NOMO-1 (cell line): ENCODE measurements at regions not wholly inside any gene's neighbourhood (a gene's known extent, or its start where the extent isn't known, plus 50 kb on each side); places are given as distances from the start of the nearest gene placed in this dataset.
"Not testable (repeated sequence)": the region's sequence is repeated elsewhere in the genome, so short reads cannot be mapped to it uniquely, and the experiment has no call there.

Experiments used
- DNase-seq, 2 experiments: peaks; one replicate each; lab custom pipeline; 2025; ENCODE audit not compliant: unreplicated experiment in 2 of 2; lab: John Stamatoyannopoulos, UW

DNA sequence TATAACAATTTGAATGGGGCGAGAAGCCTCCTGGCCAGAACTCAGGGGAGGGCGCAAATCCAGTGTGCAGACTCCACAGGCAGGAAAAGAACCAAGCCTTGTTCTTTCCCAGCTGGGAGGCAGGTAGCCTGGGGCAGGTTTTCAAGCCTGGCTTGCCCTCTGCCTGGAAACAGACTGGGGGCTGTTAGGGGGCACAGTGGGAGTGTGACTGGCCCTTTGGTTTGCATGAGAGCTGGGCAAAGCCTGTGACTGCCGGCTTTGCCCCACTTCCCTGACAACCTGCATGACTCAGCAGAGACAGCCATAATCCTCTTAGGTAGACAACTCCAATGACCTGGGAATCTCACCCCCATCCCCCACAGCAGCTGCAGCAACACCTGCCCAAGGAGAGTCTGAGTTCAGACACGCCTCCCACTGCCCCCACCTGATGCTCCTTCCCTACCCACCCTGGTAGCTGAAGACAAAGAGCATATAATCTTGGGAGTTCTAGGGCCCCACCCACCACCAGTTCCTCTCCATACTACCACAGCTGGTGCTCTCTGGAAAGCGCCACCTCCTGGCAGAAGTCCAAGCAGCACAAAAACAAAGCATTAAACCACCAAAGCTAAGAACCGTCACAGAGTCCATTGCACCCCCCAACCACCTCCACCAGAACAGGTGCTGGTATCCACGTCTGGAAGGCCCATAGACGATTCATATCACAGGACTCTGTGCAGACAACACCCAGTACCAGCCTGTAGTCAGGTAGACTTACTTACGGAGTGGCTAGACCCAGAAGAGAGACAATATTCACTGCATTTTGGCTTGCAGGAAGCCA is 402.5 kb downstream of the STK39 start:
- DNase-seq = no peak

- no peak for DNase-seq
These were observed 403.7 kb downstream of the STK39 start for GRCh38 chr2:167843657-167844056.

- DNase-seq = no peak
These were observed 404.2 kb downstream of the STK39 start for GRCh38 chr2:167843217-167843616.

- no peak for DNase-seq
These were observed 405.3 kb downstream of the STK39 start for GRCh38 chr2:167842047-167842446.

DNA sequence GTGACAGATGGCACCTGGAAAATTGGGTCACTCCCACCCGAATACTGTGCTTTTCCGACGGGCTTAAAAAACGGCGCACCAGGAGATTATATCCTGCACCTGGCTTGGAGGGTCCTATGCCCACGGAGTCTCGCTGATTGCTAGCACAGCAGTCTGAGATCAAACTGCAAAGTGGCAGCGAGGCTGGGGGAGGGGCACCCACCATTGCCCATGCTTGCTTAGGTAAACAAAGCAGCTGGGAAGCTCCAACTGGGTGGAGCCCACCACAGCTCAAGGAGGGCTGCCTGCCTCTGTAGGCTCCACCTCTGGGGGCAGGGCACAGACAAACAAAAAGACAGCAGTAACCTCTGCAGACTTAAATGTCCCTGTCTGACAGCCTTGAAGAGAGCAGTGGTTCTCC is 412.1 kb downstream of the STK39 start:
- DNase-seq = not testable (repeated sequence)

GRCh38 chr2:167834707-167835106 is 412.7 kb downstream of the STK39 start:
- no peak for DNase-seq

DNA sequence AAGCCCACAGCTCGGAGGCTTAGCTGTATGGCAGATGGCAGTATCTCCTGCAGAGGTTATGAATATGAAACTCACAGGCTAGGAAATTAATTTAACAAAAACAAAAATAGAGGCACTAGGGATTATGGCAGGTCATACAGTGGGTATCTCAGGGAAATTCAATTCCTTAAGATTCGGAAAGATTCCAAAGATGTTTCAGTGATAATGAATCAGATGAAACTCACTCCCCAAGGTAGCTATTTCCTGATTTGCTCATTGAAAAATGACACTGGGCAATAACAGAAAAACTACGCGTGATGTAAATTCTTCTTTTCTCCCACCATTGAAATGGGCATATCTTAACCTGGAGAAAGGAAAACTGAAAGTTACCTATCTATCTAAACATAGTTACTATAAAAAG is 414.1 kb downstream of the STK39 start:
- DNase-seq = no peak

- DNase-seq = no peak
These were observed 414.5 kb downstream of the STK39 start for GRCh38 chr2:167832868-167833287.

DNA sequence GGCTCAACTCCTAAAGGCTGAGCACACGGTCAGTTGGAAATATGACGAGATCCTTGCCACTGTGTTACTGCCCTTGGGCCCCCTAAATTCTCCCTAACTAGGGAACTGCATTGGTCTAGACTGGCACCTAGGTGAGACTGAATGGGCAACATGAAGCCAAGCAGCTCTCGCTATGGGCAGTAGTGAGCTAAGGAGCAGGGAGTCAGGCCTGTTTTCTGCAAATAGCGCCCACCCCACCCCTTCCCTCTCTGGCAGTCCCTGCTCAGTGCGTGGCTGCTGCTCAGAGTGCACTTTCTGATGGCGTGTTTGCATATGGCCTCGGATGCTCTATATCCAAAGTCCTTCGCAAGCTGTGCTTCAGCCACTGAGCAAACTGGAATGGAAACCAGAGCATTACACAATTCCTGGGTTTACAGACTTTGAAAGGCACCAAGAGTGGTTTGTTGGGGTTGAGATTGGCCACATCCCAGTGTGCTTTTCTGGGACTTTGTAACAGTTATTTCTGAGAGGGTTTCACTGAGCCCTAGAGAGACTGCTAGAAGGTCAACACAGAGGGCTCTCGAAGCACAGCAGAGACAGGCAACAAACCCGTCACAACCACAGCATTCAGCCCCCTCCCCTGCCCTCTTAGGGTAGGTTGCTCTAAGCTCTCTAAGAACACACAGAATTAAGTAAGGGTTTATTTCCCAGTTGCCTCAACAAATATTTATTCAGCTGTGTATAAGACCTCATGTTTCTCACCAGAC is 419.9 kb downstream of the STK39 start:
- DNase-seq = no peak

DNA sequence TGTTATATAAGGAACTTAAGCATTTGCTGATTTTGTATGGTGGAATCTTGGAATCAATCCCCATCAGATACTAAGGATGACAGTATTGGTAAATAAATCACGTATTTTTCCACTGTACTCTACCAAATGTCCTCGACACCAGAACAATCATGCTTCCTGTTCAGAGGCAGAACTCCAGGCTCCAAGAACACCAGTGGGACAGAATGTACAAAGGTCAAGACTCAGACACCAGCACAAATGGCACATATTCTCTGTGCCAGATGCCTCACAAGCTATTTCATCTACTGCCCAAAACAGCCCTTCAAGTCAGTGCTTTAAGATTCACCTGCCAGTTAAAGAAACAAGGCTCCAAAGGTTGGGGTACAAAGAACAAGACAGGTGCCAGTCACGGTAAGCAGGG is 420.5 kb downstream of the STK39 start:
- DNase-seq = no peak

- no peak for DNase-seq
These were observed 421.7 kb downstream of the STK39 start for GRCh38 chr2:167825664-167826063.

DNA sequence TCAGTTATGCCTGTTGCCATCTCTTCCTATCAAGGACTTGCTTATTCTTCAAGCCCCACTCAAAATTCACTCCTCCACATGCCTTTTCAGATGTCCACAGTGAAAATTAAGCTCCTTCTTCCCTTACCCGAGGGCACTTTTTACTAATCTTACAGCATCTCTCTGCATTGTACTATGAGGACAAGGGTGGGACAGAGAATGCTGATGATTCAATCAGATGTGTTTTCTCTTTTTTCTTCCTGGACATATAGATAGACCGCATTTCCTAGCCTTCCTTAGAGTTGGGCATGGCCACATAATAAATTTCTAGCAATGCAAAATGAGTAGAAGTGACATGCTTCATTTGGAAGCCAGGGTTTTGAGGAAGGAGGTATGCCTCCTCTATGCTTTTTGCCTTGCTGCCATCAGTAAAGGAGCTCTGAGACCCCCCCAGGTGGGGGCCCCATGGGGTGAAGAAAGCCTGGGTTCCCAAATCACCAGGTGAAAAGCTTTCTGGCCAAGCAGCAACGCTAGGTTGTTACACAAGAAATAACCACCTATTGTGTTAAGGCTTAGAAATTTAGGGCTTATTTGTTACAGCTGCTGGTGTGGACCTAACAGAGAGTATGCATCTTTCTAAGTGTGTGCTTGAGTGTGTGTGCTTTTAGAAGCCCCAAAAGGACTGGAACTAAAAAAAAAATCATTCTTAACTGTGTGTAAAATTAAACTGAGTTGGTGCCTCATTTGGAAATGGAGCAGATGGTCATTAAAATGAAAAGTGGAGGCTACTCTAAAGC is 424.5 kb downstream of the STK39 start:
- no peak for DNase-seq

DNA sequence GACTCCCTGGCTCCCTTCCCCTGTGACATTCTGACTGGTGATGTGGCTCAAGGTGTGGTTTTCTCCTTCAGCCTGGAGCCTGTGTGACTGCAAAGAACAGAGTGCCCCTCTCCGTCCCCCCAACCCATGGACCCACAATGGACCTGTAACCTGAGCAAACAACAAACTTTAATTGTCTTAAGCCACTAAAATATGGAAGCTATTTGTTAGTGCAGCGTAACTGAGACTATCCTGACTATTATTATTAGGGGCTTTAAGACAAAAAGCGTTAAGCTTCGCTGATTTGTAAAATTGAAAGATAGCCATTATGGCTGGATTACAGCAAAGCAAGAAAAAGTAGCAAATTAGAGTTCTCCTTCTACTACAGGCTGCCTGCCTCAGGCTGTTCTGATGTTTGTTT is 426.9 kb downstream of the STK39 start:
- no peak for DNase-seq

GRCh38 chr2:167818521-167818920 is 428.9 kb downstream of the STK39 start:
- no peak for DNase-seq

- DNase-seq = no peak
These were observed 429.5 kb downstream of the STK39 start for GRCh38 chr2:167817908-167818307.

GRCh38 chr2:167817422-167817821 is 430.0 kb downstream of the STK39 start:
- DNase-seq = no peak

- no peak for DNase-seq
These were observed 430.5 kb downstream of the STK39 start for GRCh38 chr2:167816874-167817290.

- no peak for DNase-seq
These were observed 432.3 kb downstream of the STK39 start for GRCh38 chr2:167814881-167815718.

DNA sequence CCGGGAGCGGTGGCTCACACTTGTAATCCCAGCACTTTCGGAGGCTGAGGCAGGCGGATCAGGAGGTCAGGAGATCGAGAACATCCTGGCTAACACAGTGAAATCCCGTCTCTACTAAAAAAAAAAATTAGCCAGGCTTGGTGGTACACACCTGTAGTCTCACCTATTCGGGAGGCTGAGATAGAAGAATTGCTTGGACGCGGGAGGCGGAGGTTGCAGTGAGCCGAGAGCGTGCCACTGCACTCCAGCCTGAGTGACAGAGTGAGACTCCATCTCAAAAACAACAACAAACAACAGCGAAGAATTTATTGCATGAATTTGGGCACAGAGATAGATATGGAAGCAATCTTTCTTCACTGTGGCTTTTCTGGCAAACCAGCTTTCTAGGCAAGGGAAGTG is 432.9 kb downstream of the STK39 start:
- not testable (repeated sequence) for DNase-seq

DNA sequence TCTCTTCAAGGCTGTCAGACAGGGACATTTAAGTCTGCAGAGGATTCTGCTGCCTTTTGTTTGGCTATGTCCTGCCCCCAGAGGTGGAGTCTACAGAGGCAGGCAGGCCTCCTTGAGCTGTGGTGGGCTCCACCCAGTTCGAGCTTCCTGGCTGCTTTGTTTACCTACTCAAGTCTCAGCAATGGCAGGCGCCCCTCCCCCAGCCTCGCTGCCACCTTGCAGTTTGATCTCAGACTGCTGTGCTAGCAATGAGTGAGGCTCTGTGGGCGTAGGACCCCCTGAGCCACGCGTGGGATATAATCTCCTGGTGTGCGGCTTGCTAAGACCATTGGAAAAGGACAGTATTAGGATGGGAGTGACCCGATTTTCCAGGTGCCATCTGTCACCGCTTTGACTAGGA is 437.6 kb downstream of the STK39 start:
- not testable (repeated sequence) for DNase-seq
